HG03354 (cell line): ENCODE measurements at regions not wholly inside any gene's neighbourhood (a gene's known extent, or its start where the extent isn't known, plus 50 kb on each side); places are given as distances from the start of the nearest gene placed in this dataset.
"Not testable (repeated sequence)": the region's sequence is repeated elsewhere in the genome, so short reads cannot be mapped to it uniquely, and the experiment has no call there.

Source experiments
- ATAC-seq: cut with Tn5 transposase; IDR thresholded peaks from one replicate; pipeline ENCODE4 v1.9.1; 2021; ENCODE audit warnings: mild to moderate bottlenecking; ENCODE audit not compliant: unreplicated experiment, poor library complexity, severe bottlenecking

DNA sequence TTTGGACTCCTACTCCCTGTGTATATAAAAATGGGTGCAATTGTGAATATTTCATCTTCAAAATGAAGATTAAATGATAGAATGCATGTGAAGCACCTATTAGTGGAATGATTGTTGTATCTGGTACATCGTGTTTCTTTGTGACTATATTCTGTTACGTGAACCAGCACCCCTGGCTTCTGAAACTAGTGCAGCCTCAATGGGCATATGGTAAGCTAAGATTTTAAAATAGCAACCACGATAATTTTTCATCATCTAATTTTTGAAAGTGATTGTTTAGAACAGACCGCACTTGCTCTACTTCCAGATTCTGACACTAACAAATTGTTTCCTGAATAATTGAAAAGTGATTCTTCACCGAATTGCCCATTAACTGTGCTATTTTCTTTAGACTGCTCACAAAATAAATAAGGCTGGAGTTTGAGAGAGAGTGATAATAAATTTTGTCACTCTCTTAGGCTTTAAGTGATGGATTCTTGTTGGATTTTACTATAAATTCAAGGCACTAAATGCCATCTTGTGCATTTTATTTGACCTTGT lies 806.1 kb upstream of the LRATD1 start:
- no peak for ATAC-seq

DNA sequence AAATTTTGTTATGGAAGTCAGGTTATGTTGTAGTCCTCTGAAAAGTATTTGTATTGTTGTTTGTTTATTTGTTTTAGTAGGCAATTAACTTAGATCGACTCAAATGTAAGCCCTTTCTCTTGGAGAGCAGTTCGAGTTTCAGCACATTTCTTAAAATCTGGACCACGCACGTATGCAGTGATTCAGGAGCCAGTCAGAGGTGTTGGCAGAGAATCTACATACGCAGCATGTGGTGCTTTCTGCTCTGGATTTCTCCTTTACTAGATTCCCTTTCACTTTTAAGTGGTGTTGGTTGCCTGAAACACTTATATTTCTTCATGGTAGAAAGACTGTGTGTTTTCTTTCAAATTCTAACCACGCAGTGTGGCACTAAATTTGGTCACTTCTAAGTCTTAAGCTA lies 773.9 kb upstream of the LRATD1 start:
- no peak for ATAC-seq

DNA sequence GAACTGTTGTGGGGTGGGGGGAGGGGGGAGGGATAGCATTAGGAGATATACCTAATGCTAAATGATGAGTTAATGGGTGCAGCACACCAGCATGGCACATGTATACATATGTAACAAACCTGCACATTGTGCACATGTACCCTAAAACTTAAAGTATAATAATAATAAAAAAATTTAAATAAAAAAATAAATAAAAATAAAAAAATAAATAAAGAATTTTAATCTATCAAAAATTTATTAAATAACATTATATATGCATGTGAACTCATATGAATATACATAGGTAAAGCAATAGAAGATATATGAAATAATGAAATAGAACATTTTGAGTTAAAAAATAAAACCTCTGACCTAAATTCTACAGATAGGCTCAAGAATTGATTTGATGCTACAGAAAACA lies 764.2 kb upstream of the LRATD1 start:
- not testable (repeated sequence) for ATAC-seq

DNA sequence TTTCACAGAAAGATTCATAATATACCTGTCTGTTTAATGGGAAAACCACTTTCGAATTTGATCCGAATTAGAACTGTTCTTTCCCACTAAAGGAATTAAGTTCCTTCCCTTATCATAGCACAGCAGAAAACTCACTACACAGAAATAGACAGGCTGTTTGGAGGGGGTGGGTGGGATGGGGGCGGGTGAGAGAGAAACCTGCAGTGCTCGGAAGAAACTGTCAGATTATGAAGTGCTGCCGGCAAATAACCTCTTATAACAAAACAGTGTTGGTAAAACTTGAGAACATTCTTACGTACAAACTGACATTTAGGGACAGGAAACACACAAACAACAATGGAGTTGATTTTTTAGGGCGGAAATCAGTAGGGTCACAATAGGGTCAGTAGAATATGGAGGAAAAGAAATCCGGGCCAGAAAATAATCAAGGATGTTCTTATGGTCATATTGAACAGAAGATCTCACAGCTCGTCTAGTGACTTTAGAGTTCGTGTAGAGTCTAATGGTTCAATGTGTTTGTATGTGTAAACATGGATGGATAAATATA lies 756.0 kb upstream of the LRATD1 start:
- no peak for ATAC-seq

DNA sequence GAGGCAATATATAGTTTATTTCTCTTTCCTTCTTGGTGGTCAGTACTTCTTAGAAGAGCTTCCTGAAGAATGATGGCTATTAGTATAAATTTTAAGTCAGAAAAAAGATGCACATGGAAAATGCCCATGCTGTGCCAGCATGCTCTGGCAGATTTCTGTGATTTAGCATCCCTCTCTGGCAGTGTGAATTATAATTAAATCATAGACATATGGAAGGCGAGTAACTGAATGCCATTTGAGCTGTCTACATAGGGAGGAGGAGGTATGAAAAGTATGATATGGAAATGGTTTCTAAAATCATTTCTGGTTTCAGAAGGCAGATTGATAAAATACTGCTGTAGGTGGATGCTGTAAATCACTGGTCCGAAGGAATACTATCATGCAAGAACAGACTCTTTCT lies 754.9 kb upstream of the LRATD1 start:
- no peak for ATAC-seq

DNA sequence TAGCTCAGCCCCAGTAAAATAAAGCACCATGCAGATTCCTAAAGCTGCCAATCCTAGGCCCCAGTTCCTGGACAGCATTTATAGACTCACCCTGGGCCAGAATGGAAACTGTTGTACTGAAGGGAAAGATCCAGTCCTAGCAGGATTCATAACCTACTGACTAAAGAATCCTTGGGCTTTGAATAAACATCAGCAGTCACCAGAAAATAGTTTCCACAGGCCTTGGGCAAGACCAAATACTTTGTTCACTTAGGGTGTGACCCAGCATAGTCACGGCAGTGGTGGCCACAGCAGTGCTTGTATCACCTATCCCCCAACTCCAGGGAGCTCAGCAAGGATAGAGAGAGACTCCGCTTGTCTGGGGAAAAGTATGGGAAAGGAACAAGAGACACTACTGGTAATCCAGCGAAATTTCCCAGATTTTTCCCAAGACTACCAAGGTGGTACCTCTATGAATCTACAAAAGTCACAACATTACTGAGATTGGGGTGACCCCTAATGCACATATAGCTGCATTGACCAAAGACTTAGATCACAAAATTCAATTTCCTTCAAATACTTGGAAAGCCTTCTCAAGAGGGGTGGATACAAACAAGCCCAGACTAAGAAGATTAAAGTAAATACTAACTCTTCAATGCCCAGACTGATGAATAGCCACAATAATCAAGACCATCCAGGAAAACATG lies 748.1 kb upstream of the LRATD1 start:
- no peak for ATAC-seq

DNA sequence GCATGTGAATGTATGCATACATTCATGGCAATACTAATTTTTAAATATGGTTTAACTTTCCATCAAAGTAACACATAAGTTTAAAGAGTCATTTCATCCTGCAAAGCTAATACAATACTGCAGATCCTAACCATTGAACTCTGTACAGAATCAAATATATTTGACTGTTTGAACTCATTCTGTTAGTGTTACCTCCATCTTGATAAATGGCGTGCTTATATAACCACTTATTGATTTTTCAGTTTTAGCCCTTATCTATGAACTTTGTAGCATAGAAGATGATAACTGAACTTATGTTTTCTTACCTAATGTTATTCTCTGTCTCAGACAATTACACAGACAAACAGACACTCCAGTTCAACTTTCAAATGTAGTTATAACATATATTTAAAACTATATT lies 731.0 kb upstream of the LRATD1 start:
- ATAC-seq: no peak

DNA sequence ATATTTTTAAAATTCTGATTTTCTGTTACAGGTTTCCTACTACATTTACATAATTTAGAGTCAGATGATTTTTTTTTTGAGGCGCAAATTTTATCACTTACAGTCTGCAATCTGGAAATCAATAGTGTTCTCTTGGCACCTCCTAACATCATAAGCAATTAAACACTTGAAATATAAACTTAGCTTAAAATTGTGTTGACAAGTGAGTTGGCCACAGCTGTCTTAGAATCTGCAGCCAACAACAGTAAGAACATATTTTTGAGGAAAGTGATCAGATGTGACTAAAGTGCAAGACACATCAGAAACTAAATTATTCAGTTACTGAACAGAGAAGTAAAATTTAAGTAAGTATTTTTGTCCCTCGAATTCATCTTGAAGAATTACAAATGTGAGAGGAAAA lies 726.7 kb upstream of the LRATD1 start:
- ATAC-seq: no peak

DNA sequence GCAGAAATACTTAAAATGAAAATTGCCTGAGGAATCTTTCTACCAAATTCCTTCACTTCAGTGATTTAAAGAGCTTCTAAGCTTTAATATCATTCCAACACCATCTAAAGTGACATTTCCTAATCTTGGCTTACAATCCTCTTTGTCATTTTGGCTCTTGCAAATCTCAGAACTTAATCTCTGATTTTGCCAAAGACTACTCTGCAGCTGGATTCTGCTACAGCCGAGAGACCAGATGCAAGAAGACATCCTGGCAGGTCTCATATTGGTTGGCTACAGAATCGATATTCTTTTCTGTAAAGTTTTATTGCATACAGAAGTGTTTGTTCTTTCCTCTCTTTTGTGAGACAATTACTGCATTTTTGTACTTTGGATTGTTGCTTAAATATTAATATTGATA lies 716.5 kb upstream of the LRATD1 start:
- no peak for ATAC-seq

DNA sequence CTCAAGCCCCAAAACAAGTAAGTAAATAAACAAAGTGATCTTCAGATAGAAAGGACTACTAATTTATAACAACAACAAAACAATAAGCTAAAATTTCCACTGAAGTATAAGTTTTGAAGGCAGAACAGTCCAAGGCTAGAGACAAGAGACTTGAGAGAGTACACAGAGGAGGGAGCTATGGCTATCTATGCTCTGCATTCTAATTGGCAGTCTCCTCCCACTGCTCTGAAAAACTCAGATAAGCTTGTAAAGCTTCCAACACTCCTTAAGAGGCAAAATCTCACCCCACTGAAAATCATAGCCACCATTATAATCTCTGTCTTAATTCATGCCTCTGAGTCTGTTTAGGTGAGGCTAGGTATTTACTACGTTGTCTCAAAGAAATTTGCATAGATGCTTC lies 714.6 kb upstream of the LRATD1 start:
- ATAC-seq: no peak

DNA sequence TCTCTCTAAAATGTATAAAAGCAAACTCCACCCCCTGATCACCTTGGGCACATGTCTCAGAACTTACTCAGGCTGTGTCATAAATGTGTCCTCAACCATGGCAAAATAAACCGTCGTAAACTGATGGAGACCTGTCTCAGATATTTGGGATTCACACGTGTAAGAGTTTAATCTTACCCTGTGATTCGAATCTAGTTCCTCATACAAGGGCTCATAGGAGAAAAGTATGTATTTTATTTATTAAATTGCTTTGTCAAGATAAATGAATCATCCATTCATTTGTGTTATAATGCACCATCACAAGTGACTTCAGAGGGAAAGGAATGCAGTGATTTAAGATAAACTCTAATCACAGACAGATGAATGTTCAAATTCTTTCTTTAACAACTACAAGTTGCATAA lies 712.5 kb upstream of the LRATD1 start:
- ATAC-seq: no peak

DNA sequence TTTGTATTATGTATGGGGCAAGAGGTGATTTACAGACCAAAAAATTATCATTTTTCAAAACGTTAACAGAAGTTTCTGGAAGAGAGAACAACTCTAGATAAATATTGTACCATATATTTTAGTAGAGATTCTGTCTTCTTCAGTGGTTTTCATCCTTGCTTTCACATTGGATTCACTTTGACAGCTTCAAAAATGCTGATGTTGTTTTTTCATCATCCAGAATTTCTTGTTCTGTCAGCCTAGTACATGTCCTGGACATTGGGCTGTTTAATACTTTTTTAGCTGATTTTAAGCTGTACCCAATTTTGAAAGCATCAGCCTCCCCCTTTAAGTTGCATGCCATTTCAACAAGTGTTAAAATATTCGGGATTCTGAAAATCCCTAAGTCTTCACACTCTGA lies 711.3 kb upstream of the LRATD1 start:
- ATAC-seq: no peak

DNA sequence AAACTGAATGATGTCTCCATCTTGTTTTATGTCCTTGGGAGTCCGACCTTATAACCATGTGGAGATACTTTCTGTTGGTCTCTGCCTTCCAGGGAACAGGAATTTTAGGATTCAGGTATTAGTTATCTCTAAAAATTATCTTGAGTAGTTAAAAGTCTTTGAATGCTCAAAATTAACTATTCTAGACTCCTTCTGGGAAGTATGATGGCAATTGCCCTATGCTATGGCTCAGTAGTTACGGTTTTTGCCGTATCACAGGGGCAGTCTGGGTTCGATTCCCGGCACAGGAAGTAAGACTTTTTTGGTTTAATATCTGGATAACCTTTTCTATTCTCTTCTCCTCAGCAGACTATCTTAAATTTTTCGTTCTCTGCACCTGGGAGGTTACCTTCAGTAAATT lies 708.7 kb upstream of the LRATD1 start:
- no peak for ATAC-seq

DNA sequence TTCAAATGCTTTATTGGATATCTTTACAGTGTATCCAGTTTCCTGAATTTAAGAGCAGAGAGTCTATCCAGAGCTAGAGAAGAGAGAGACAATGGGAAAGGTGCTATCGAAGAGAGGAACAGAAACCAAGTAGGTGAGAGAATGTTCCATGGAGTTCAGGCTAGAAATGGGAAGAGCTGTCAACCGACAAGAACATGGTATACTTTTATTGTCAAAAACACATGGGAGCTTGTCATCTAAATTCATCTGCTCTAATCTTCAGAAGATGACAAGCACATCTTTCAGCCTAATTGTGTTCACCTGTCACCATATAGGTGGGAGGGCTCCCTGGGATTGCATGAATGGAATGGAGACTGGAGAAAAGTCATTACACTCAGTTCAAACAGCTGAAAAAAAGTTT lies 690.4 kb upstream of the LRATD1 start:
- ATAC-seq: no peak

DNA sequence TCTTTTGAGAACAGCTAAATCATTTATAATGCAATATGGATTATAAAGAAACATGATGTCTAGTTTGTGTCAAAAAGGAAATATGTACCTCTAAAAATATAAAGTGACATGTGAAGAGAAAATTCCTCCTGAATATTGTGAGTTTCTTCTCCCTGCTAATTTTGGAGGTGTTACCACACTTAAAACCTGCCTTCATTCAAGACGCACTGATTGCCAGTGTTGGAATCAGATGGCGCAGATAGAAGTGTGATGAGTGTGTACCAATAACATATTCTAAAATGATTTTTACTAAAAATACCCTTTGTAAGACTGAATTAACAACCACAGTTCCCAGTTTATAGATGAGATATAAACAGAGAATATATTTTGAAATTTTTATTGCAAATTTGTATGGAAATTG lies 681.8 kb upstream of the LRATD1 start:
- no peak for ATAC-seq

DNA sequence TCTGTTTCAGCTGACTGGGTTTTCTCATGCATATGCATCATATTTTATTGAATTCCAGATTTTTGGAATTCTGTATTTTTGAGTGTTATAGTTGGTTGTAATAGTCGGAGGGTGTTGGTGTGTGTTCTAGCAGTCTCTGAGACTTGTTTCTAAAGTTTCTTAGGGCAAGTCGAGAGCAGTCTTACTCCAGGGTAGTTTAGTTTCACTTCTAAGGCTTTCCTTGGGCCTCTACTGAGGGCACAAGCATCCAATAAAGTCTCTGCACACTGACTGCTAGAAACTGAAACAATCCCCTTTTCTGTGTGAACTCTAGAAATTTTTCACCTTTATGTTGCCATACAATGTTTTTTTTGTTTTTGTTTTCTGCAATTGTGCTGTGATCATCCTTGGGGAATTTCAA lies 663.7 kb upstream of the LRATD1 start:
- no peak for ATAC-seq

DNA sequence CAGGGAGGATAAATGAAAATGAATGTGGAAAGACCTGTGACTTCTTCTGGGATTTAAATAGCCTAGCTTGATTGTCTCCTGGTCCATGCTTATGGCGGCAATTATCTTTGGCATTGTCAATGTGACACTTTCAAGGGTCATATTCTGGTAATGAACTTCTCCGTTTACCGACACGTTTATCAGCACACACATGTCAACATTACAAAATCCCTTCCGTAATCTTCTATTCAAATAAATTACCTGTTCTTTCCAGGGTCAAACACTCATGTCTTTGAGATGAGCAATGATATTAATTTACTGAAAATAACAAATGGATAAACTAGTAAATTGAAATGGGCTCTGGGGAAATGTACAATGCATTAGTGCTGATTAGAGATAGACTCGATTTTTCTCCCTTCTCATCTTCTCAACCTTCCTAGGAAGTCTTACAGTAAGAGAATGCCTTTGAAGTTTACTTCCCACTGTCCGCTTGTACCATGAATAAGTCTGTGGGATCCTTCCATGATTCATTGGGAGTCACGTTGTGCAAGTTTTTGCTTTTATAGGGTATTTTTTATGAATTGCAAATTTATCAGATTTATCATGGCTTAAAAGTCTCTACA lies 646.3 kb upstream of the LRATD1 start:
- ATAC-seq: no peak

DNA sequence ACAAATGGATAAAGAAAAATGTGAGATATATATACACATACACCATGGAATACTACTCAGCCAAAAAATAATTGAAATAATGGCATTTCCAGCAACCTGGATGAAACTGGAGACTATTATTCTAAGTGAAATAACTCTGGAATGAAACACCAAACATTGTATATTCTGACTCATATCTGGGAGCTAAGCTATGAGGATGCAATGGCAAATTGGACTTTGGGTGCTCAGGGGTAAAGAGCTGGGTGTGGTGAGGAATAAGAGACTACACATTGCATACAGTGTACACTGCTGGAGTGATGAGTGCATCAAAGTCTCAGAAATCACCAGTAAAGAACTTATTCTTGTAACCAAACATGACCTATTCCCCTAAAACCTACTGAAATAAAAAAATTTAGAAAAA lies 636.0 kb upstream of the LRATD1 start:
- no peak for ATAC-seq

DNA sequence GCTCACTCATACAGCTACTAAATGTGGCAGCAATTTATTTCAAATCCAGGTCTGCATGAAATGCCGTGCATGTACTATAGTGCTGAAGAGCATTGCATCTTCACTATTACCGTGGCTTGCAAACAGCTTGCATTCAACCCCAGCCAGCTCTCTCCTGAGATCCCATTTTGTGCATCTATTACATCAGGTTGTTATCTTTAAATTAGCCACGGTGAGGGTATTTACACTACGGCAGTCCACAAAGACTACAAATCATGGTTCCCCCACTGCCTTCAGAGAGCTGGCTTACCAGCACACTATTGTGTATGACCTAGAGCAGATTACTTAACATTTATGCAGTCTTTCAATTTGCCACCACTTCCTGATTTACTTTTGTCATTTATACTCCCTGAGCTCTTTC lies 621.3 kb upstream of the LRATD1 start:
- no peak for ATAC-seq

DNA sequence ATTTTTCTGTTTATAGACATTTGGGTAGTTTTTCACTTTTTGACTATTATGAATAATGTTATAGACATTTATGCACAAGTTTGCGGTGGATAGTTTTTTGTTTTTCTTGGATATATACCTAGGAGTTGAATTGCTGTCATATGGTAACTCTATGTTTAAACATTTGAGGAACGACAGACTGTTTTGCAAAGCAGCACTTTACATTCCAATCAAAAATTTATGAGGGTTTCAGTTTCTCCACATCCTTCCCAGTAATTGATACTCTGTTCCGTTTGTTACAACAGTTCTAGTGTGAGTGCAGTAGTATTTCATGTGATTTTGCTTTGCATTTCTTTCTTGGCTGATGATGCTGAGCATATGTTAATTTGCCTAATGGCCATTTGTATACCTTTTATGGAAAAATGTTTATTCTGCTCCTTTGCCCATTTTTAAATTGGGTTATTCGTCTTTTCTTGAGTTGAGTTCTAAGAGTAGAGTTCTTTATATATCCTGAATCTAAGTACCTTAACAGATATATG lies 617.3 kb upstream of the LRATD1 start:
- ATAC-seq: no peak

DNA sequence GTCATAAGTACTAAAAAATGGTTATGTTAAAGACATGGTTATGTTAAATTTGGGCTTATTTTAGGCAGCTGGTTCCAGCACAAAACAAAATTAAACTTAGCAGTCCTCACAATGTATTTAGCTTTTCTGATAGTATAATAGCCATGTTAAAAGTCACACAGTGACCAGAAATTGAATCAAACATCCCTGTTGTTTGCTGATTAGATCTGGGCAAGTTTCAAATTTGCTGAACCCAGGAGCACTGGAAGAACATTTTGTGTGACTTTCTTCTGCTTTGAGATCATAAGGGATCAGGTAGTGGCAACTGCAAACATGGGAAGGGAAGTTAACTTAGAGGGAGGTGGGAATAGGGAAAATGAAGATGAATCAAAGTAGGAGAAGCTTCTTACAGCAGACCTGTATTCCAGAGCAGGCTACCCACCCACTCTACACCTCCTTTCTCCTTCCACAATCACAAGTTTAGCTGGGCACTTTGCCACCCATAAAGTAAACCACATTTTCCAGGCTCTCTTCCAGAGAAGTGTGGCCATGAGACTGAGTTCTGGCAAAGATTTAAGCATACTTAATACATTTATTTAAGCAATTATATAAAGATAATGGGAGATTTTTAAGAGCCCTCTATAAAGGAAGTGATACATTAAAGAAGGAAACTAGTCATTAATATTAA lies 616.1 kb upstream of the LRATD1 start:
- ATAC-seq: no peak
